Smooth muscle cell of the brain vasculature (primary cell): ENCODE measurements at regions not wholly inside any gene's neighbourhood (a gene's known extent, or its start where the extent isn't known, plus 50 kb on each side); places are given as distances from the start of the nearest gene placed in this dataset.
"Not testable (repeated sequence)": the region's sequence is repeated elsewhere in the genome, so short reads cannot be mapped to it uniquely, and the experiment has no call there.

Experiments used
- DNase-seq: peaks from one replicate; pipeline ENCODE4 v3.0.0-alpha.2; 2012; ENCODE audit warnings: low read depth, low spot score

DNA sequence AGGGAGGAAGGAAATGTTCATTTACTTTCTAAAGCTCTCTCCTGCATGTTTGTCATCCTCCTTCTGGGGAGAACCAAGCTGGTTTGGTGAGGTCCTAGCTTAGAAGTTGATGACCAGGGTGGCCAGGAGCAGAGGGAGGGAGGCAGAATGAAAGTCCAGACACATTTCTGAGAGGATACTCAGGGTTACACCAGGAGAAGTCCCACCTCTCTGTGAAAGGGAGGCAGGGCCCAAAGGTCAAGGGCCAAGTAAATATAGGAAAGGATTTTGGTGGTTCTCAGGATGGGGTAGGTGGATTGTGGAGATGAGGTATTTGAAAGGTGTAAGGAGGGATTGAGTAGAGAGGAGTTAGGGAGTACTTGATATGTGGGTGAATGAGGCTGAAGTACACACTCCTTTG lies 58.0 kb upstream of the FBXO11 start:
- no peak for DNase-seq

DNA sequence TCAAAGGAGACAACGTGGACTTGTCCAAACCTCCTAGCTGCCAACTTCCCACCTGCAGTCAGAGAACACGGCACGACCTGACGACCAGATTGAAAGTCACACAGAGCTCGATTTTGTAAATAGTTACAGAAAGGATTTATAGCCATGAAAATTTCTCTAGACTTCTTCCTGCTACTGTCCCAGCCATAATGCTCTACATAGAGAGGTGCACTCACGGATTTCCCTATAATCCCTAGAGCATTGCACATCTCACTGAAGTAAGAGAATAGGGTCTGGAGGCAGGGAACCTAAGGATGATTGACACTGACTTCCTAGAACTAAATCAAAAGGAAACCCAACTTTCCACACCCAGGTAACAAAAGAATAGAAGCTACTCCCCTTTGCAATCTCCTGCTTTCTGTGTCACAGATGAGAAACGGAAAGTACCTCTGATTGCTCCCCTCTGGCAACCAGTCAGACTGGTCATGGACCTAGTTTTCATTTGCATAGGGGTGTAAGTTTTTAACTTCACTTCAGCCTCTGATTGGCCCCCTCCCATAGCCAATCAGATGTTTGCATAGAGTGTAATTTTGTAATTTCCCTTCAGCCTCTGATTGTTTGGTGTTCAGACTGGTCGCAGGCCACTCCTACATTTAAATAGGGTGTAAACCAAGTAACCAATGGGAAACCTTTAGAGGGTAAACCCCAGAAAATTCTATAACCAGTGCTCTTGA lies 58.6 kb upstream of the FBXO11 start:
- no peak for DNase-seq

DNA sequence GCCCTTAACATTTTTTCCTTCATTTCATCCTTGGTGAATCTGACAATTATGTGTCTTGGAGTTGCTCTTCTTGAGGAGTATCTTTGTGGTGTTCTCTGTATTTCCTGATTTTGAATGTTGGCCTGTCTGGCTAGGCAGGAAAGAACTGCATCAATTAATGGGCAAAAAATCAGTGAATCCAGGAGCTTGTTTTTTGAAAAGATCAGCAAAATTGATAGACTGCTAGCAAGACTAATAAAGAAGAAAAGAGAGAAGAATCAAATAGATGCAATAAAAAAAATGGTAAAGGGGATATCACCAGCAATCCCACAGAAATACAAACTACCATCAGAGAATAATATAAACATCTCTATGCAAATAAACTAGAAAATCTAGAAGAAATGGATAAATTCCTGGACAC lies 70.4 kb upstream of the FBXO11 start:
- DNase-seq, result not testable (repeated sequence)

DNA sequence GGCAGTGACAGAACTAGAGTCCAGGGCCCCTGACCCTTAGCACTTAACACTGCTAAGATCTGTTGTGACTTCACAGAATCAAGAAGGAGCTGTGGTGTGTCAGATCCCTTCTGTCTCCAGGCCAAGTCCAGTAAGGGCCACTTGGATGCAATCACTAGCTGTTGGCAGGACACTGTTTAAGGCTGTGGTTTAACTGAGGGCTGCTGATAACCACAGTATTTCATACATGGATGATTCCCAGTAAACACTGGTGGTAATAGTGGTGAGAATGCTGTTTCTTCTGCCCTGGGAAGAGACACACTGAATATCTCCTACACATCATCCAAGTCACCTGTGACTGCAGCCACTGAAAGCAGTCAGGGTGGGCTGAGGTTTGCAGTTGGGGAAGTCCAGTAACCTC lies 77.7 kb upstream of the FBXO11 start:
- no peak for DNase-seq

DNA sequence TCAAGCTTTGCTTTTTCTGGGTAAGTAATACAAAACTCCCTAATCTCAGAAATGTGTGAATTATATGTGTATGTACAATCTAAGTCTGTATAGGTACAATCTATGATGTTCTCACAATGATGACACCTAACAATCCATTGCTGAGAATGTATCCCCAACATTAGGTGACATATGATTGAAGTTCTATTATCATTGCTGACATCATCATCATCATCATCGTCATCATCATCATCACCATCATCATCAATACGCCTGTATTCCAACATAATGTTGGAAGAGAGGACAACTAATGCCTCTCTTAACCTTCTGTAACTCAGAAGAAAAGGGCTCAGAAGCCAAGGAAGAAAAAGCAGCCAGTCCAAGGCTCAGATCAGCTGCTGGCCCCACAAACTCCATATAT lies 84.2 kb upstream of the FBXO11 start:
- no peak for DNase-seq

DNA sequence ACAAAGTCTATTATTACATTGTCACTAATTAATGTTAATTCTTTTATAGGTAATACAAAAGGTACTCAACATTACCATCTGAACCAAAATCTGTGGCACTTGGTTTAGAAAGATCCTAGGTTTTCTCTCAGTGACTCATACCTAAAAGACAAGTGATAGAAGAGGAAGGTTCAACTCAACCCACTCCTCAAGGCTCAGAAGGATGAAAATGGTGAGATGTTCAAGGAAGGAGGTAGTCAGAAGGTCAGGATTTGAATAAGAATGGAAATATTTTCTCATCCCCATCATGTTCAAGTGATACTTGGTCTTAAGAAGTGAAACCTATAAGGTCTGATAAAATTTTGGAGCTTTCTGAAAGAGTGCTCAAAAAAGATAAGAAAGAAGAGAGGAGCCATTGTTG lies 86.4 kb upstream of the FBXO11 start:
- DNase-seq, result no peak

DNA sequence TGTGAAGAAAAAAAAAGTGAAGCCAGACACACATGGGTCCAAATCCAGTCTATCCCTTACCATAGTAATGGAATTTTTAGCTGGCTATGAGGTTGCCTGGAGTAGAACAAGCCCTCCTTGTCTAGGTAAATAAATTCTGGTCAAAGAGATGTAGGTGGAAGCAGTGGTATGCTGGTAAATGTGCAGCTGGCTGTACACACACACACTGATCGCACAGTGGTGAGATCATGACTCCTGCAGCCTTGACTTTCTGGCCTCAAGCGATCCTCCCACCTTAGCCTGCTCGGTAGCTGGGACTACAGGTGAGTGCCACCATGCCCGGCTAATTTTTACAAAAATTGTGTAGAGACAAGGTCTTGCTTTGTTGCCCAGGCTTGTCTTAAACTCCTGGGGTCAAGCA lies 90.5 kb upstream of the FBXO11 start:
- DNase-seq, result no peak

DNA sequence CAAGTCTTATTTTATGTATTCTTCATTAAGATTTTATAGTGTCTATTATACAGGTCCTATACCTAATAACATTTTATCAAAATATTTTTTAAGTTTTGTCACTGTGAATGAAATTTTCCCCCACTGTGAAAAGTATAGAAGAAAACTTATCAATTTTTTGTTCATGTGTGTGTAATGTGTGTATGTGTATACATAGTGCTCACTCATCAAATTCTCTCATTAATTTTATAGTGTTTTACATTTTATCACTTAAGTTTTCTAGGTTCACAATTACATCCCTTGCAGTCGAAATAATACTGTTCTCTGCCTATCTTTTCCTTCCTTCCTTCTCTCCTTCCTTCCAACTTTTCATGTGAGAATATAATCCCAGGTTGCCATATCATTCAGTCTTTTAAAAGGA lies 93.2 kb upstream of the FBXO11 start:
- DNase-seq, result no peak

DNA sequence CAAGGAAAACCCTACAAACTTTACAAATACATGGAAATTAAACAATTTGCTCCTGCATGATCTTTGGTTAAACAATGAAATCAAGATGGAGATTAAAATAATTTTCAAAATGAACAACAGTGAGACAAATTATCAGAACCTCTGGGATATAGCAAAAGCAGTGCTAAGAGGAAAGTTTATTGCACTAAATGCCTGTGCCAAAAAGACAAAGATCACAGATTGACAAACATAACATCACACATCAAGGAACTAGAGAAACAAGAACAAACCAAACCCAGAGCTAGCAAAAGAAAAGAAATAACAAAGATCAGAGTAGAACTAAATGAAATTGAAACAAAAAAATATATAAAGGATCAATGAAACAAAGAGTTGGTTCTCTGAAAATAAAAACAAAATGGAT lies 95.2 kb upstream of the FBXO11 start:
- DNase-seq, result no peak

DNA sequence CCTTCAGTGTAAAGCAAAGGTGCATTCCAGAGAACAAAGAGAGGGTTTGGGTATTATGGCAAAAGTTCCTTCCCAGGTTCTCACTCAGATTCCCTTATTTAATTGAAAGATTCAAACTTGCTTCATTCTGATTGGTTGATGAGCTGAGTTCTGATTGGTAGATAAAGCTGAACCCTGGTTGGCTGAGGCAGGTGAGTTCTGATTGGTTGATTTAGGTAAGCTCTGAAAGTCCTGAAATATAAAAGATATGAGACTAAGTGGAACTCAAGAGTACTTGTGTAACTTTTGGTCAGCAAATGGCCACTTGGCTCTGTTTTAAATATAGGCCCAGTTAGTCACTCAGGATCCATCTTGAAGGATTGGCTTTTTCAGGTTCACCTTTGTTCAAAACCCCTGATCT lies 99.8 kb upstream of the FBXO11 start:
- DNase-seq, result no peak

DNA sequence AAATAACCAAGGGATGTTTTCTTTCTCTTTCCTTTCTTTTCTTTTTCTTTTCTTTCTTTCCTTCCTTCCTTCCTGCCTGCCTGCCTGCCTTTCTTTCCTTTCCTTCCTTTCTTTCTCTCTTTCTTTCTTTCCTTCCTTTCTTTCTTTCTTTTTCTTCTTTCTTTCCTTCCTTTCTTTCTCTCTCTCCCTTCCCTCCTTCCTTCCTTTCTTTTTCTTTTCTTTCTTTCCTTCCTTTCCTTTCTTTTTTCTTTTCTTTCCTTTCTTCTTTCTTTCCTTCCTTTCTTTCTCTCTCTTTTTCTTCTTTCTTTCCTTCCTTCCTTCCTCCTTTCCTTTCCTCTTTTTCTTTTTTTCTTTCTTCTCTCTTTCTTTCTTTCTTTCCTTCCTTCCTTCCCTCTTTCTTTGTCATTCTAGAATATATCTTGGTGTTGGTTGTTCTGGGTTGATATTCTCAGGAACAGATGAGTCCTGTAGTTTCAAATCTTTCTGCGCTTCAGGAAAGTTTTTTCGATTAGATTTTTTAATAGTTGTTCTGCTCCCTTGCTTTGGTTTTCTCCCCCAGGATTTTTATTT lies 101.5 kb upstream of the FBXO11 start:
- no peak for DNase-seq

DNA sequence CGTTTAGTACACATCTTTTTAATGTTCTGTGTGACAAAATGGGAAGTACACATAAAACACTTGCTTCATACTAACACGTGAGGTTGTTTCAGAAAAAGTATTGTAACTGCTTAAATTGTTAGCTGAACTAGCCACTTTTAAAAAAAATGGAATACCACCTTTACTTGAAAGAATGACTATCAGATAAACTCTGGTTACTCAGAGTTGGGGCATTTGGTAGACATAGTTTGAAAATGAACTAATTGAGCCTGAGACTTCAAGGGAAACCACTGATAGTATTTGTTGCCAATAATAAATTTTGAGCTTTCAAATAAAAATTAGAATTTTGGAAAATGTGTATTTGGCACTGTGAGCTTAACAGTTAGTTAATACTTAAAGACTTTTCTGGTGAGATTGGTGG lies 103.0 kb upstream of the FBXO11 start:
- DNase-seq, result no peak

DNA sequence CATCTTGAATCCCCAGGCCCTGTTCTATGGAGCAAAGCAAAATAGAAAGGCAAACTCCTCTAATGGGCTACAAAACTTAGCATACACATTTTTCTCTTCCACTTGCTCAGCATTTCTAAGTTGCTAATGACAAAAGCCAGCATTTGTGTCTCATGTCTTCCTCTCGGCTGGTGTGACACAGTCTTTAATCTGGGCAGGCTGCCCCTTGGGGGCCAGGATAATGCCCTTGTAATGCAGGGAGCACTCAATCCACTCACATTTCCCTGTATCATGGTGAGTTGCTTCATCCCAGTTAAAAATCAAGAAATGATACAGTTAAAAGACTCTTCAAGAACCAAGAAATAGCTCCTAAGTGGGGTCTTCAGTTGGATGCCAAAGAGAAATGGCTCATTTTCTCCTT lies 109.1 kb upstream of the FBXO11 start:
- DNase-seq, result no peak

DNA sequence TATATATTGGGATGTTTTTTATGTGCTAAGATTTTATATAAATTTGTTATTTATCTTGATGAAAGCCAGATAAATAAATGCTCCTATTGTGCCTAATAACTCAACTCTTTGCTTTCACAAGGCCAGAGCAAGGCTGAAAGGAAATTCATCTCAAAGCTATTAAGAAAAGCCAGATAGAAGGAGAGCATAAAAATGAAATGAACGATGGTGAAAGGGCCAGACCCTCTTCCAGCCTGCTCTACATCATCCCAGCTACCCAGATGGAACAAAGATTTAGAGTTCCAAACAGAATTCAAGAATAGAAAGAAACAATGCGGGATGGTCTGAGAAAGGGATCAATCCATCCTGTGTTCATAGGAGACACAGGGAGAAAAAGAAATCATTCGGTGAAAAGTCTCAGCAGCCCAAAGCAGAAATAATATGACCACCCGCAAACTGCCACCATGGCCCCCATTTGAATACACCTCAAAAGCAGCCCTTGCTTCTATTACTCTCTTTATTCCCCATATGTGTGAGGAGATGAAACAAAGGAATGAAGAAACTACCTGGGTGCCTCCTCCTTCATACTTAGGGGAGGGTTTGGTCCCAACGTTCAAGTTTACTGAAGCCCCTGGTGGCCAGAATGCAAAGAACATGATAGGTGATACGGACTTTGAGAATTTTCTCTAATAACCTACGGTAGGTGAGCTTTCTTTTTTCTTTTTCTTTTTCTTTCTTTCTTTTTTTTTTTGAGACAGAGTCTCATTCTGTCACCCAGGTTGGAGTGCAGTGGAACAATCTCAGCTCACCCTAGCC lies 110.1 kb upstream of the FBXO11 start:
- no peak for DNase-seq

DNA sequence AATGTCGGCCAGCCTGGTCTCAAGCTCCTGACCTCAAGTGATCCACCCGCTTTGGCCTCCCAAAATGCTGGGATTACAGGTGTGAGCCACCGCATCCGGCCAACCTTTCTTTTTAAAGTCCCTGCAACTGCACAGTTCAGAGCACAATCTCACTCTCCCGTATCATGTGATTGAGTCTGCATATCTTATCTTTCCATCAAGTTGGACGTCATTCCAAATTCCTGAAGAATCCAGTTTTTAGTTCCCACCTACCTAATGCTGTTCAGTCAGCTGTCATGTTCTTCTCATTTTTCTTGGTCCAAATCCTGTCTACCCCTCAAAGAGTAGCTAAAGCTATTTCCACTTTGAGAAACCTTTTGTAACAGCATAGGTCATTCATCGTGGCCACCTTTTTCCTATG lies 110.8 kb upstream of the FBXO11 start:
- no peak for DNase-seq

DNA sequence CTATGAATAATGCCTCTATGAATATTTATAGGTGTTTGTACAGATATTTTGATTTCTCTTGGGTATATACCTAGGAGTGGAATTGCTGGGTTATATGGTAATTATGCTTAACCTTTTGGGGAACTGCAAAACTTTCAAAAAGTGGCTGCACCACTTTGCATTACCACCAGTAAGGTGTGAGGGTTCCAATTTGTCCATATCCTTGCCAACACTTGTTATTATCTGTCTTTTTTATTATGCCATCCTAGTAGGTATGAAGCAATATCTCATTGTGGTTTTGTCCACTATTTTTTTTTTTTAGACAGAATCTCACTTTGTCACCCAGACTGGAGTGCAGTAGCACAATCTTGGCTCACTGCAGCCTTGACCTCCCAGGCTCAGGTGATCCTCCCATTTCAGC lies 112.2 kb upstream of the FBXO11 start:
- DNase-seq, result no peak

DNA sequence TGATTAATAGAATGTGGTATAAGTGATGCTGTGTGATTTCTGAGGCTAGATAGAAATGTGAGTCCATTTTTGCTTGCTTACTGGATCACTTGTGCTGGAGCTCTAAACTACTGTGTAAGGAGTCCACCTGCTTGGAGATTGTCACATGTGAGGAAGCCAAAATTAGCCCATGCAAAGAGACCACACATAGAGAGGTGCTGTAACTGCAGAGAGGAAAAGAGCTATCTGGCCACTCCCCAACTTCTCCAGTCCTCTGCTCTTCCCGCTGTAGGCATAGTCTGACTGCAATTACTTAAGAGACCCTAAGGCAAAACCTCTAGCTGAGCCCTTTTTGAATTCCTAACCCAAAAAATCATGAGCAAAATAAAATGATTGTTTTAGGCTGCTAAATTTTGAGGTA lies 120.6 kb upstream of the FBXO11 start:
- DNase-seq, result no peak

DNA sequence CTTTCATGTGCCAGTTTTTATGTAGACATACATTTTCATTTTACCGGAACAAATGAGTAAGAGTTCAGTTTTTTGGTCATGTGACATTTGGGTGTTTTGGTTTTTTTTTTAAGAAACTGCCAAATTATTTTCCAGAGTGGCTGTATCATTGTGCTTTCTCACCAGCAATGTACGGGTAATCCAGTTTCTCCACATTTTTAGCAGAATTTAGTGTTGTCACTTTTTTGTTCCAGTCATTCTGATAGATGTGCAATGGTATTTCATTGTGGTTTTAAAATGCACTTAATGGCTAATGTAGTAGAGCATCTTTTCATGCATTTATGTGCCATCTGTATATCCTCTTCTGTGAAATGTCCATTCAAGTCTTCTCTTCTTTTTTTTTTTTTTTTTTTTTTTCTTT lies 126.5 kb upstream of the FBXO11 start:
- DNase-seq, result no peak

DNA sequence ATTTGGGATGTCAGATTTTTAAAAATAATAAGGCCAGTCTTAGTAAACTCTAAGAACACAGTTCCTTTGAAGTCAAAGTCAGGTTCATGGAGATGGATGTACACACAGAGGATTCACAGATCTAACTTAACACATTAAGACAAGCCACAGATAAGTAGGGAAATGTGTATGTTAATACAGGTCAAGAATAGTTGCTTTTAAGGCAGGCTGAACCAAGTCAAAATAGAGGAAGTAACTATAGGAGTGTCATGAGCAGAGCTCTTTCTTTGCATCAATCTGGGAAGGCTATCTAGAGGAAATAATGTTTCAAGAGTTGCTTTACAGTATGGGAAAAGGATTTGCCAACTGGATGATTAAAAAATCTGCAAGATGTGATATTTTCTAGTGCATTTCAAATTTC lies 128.0 kb upstream of the FBXO11 start:
- no peak for DNase-seq

DNA sequence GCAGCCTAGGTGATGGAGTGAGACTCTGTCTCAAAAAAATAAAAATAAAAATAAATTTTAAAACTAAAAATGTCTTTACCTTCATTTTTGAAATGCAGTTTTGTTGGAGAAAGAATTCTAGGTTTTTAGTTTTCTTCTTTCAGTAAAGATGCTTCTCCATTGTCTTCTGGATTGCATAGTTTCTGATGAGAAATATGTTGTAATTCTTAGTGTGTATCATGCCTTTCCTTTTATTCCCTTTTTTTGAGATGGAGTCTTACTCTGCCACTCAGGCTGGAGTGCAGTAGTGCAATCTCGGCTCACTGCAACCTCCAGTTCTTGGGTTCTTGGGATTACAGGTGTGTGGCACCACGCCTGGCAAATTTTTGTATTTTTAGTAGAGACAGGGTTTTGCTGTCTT lies 130.0 kb upstream of the FBXO11 start:
- no peak for DNase-seq

DNA sequence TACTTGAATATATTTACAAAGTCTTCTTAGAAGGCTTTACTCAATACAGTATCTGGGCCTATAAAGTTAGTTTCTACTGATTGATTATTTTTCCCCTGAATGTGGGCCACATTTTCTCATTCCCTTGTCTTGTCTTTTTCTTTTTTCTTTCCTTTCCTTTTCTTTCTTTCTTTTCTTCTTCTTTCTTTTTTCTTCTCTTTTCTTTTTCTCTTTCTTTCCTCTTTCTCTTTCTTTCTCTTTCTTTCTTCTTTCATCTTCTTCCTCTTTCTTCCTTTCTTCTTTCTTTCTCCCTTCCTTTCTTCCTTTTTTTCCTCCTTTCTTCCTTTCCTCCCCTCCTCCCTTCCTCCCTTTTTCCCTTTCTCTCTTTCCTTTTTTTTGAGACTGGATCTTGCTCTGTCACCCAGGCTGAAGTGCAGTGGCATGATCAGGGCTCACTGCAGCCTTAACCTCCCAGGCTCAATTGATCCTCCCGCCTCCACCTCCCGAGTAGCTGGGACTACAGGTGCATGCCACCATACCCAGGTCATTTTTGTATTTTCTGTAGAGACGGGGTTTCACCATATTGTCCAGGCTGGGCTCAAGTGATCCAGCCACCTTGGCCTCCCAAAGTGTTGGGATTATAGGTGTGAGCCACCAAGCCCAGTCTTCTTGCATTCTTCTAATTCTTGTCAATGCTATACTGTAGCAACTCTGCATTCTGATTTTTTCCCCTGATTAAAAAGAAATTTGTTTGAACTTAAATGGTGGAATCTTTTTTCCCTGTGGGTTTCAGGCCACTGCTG lies 133.1 kb upstream of the FBXO11 start:
- DNase-seq, result no peak

DNA sequence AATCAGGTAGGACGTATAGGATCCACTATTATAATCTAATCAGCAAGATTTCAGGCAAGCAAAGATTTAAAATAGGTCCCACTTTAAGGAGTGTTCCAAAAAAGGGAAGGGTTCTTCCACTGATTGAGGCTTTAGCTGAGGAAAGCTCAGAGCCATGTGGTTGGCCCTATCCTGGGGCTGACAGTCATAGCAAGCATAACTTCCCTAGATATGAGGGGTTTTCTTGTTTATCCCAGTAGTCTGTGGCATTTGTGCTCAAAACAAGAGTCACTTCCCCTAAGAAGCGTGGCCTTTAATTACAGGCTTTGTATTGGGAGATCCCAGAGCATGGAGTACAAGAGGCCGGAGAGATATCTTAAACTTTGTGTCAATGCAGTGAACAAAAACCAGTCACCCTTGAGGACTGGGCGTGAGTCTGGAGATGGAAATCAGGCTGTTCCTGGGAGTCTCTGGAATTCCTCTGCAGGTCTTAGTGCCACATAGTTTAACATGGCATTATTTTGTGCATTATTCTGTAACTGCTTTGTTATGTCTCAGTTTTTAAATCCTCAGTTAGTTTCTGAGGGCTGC lies 136.9 kb upstream of the FBXO11 start:
- no peak for DNase-seq
